DOHH2 (cell line): ENCODE measurements at regions not wholly inside any gene's neighbourhood (a gene's known extent, or its start where the extent isn't known, plus 50 kb on each side); places are given as distances from the start of the nearest gene placed in this dataset.

ENCODE experiments used
- H3F3A ChIP-seq: fragments of 200-600 bp; sonication (generic), shearing (Covaris generic); 2 replicates; pipeline ENCODE4 v1.6.0; 2016; ENCODE audit warnings: antibody characterized with exemption, mild to moderate bottlenecking; ENCODE audit not compliant: control insufficient read depth, insufficient read depth
- H3K27ac ChIP-seq: fragments of 200-600 bp; sonication (generic); 2 replicates; pipeline ENCODE4 v1.5.1; 2014; ENCODE audit warnings: low read depth, mild to moderate bottlenecking, low read length, moderate library complexity
- H3K27me3 ChIP-seq: fragments of 200-600 bp; sonication (generic); 2 replicates; pipeline ENCODE4 v1.6.1; 2014; ENCODE audit warnings: mild to moderate bottlenecking, low read length, mixed read lengths; ENCODE audit not compliant: control insufficient read depth
- H3K36me3 ChIP-seq: fragments of 200-600 bp; sonication (generic); 2 replicates; pipeline ENCODE4 v1.6.1; 2014; ENCODE audit warnings: mild to moderate bottlenecking, low read length, moderate library complexity, mixed read lengths; ENCODE audit not compliant: control insufficient read depth
- H3K4me1 ChIP-seq: fragments of 200-600 bp; sonication (generic); 2 replicates; pipeline ENCODE4 v1.6.1; 2014; ENCODE audit warnings: mild to moderate bottlenecking, low read length, mixed read lengths; ENCODE audit not compliant: control insufficient read depth
- H3K4me2 ChIP-seq: fragments of 200-600 bp; sonication (generic); 2 replicates; pipeline ENCODE4 v1.6.0; 2014; ENCODE audit warnings: mild to moderate bottlenecking, low read length, moderate library complexity
- H3K4me3 ChIP-seq: fragments of 200-600 bp; sonication (generic); 2 replicates; pipeline ENCODE4 v1.5.1; 2014; ENCODE audit warnings: mild to moderate bottlenecking, low read length, mixed read lengths
- H3K79me2 ChIP-seq: fragments of 200-600 bp; sonication (generic); 2 replicates; pipeline ENCODE4 v1.6.1; 2014; ENCODE audit warnings: mild to moderate bottlenecking, low read length, mixed read lengths; ENCODE audit not compliant: control insufficient read depth
- H3K9me2 ChIP-seq: fragments of 200-600 bp; sonication (generic); replicated peaks from 2 replicates; pipeline ENCODE4 v1.6.1; 2014; ENCODE audit warnings: mild to moderate bottlenecking, low read length, mixed read lengths; ENCODE audit not compliant: control insufficient read depth
- H3K9me3 ChIP-seq: fragments of 200-600 bp; sonication (generic); 2 replicates; pipeline ENCODE4 v1.6.1; 2014; ENCODE audit warnings: antibody characterized with exemption, low read length, mixed read lengths; ENCODE audit not compliant: control insufficient read depth, insufficient read depth
- H4K20me1 ChIP-seq: fragments of 200-600 bp; sonication (generic); 2 replicates; pipeline ENCODE4 v1.6.0; 2014; ENCODE audit warnings: low read depth, mild to moderate bottlenecking, antibody characterized with exemption, low read length, moderate library complexity; ENCODE audit not compliant: control insufficient read depth, insufficient read depth
- EZH2phosphoT487 ChIP-seq: fragments of 200-600 bp; sonication (generic); IDR thresholded peaks from 2 replicates; pipeline ENCODE4 v1.6.1; 2017; ENCODE audit warnings: borderline replicate concordance, mild to moderate bottlenecking, antibody characterized with exemption, low read length, moderate library complexity, mixed read lengths
- TF ChIP-seq, protein P1 (sequence below): fragments of 200-600 bp; sonication (generic); IDR thresholded peaks from one replicate; pipeline ENCODE4 v1.5.1; 2014; ENCODE audit warnings: antibody characterized with exemption, mild to moderate bottlenecking, low read depth, low read length; ENCODE audit not compliant: poor library complexity, severe bottlenecking

DNA sequence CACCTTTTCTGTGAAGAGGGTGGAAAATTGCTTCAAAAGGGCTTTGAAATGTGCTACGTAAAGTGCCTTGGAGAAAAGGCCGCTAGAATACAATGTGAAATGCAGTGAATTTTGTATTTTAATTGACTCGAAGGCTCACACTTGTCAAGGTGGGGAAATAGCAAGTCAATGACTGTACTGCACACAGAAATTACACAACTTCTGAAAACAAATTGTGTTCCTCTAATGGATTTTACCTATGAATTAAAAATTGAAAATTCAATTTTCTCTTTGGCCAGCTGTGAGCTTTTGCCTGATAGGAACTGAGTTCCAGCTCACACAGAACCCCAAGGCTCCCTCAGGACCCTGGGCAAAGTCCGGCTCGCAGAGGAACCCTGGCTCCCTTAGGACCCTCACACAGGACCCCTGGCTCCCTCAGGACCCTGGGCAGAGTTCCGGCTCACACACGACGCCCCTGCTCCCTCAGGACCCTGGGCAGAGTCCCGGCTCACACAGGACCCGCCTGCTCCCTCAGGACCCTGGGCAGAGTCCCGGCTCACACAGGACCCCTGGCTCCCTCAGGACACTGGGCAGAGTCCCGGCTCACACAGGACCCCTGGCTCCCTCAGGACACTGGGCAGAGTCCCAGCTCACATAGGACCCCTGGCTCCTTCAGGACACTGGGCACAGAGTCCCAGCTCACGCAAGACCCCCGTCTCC, 324.9 kb downstream of the UQCRFS1 start:
- Histone ChIP-seq H3K36me3 (no peaks in the 10 kb centered on the region), H3F3A (no peaks in the 10 kb centered on the region), H3K27me3 (no peaks in the 10 kb centered on the region), H4K20me1 (no peaks in the 10 kb centered on the region), H3K27ac (no peak overlapping the region), H3K9me2 (no peaks in the 10 kb centered on the region), H3K4me2 (no peak overlapping the region), H3K4me1 (no peaks in the 10 kb centered on the region), H3K9me3 (no peaks in the 10 kb centered on the region), H3K79me2 (no peaks in the 10 kb centered on the region), H3K4me3 (no peak overlapping the region)
- TF ChIP-seq EZH2phosphoT487, result no peak
- TF ChIP-seq, protein P1, sequence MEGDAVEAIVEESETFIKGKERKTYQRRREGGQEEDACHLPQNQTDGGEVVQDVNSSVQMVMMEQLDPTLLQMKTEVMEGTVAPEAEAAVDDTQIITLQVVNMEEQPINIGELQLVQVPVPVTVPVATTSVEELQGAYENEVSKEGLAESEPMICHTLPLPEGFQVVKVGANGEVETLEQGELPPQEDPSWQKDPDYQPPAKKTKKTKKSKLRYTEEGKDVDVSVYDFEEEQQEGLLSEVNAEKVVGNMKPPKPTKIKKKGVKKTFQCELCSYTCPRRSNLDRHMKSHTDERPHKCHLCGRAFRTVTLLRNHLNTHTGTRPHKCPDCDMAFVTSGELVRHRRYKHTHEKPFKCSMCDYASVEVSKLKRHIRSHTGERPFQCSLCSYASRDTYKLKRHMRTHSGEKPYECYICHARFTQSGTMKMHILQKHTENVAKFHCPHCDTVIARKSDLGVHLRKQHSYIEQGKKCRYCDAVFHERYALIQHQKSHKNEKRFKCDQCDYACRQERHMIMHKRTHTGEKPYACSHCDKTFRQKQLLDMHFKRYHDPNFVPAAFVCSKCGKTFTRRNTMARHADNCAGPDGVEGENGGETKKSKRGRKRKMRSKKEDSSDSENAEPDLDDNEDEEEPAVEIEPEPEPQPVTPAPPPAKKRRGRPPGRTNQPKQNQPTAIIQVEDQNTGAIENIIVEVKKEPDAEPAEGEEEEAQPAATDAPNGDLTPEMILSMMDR, result no peak

DNA sequence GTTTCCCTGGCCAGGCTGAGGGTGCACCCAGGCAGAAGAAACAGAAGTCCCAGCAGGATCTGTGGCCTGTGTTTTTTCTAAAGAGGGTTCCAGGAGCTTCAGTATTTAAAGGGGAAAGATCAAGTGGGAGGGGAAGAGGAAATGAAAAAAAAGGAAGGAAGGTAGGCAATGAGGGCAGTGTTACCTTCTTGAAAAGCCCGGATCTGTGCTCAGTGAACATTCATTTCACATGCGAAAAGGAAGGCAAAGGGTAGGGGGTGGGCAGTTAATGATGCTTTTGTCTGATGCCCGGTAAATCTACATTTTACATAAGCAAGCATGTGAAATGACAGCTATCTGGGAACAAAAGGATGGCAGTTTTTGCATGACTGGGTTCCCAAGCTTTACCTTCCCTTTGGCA, 326.2 kb downstream of the UQCRFS1 start:
- Histone ChIP-seq H3K36me3 (no peaks in the 10 kb centered on the region), H4K20me1 (no peaks in the 10 kb centered on the region), H3K27ac (no peak overlapping the region), H3F3A (no peaks in the 10 kb centered on the region), H3K4me2 (no peak overlapping the region), H3K9me3 (no peaks in the 10 kb centered on the region), H3K9me2 (no peaks in the 10 kb centered on the region), H3K4me1 (peaks cover 3% of the 10 kb centered on the region), H3K4me3 (no peak overlapping the region), H3K27me3 (no peaks in the 10 kb centered on the region), H3K79me2 (no peaks in the 10 kb centered on the region)
- no peak for TF ChIP-seq EZH2phosphoT487
- TF ChIP-seq, protein P1, result no peak

DNA sequence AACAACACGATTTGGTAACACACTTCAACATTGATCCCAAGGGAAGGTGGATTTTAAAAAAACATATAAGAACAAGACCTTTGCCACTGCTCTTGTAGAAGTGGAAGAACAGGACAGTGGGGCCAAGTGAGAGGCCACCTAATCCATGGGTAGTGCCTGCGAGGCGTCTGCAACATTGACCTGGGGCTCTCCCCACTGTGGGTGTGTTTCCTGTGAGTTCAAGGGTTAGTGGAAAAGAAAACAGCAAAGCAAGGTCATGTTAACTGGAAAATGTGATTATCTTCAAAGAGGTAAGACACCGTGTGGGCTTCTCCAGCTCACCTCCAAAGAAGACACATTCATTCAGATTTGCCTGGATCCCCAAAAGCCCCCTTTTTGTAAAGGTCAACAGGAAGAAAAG, 327.0 kb downstream of the UQCRFS1 start:
- H3K4me3 ChIP-seq, result no peak overlapping the region
- H3K9me2 ChIP-seq, result no peaks in the 10 kb centered on the region
- no peak overlapping the region for H3K27ac ChIP-seq
- no peaks in the 10 kb centered on the region for H4K20me1 ChIP-seq
- H3K27me3 ChIP-seq, result no peaks in the 10 kb centered on the region
- TF ChIP-seq EZH2phosphoT487, result no peak
- TF ChIP-seq, protein P1, result no peak
- no peaks in the 10 kb centered on the region for H3F3A ChIP-seq
- no peaks in the 10 kb centered on the region for H3K36me3 ChIP-seq
- H3K79me2 ChIP-seq, result no peaks in the 10 kb centered on the region
- H3K9me3 ChIP-seq, result no peaks in the 10 kb centered on the region
- peaks cover 8% of the 10 kb centered on the region for H3K4me1 ChIP-seq
- no peak overlapping the region for H3K4me2 ChIP-seq
